ENCODE measurements at regions not wholly inside any gene's neighbourhood (a gene's known extent, or its start where the extent isn't known, plus 50 kb on each side); places are given as distances from the start of the nearest gene placed in this dataset.

DNA sequence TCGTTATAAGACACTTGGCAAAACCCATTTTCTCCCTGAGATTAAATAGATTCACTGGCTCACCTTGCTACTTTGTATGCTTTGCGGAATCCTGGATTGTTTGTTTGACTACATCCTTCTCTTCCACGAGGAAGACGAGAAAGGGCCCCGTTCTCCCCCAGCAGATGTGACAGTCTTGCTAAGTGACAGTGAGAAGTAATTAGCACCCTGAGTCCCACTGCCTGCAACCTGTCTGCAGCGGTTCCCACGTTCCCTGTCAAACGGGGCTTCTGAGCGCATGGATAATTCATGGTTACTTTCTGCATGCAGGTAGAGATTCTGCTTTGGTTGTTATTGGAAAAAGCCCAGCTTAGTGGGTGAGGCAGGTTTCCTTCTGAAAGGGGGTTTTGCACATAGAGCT is 163.7 kb downstream of the CDH26 start:
- TF ChIP-seq GLIS3 (CRISPR knock-in tag; IDR thresholded peaks at IDR 0.05) (no peak), ARNTL (CRISPR knock-in tag; IDR thresholded peaks at IDR 0.05; ENCODE audit: borderline replicate concordance, low read depth) (no peak), ESRRG (CRISPR knock-in tag; IDR thresholded peaks at IDR 0.05) (no peak), TOX (CRISPR knock-in tag; IDR thresholded peaks at IDR 0.05; ENCODE audit: borderline replicate concordance) (no peak), ZC3H10 (CRISPR knock-in tag; IDR thresholded peaks at IDR 0.05) (no peak)
- TF ChIP-seq, protein P1, sequence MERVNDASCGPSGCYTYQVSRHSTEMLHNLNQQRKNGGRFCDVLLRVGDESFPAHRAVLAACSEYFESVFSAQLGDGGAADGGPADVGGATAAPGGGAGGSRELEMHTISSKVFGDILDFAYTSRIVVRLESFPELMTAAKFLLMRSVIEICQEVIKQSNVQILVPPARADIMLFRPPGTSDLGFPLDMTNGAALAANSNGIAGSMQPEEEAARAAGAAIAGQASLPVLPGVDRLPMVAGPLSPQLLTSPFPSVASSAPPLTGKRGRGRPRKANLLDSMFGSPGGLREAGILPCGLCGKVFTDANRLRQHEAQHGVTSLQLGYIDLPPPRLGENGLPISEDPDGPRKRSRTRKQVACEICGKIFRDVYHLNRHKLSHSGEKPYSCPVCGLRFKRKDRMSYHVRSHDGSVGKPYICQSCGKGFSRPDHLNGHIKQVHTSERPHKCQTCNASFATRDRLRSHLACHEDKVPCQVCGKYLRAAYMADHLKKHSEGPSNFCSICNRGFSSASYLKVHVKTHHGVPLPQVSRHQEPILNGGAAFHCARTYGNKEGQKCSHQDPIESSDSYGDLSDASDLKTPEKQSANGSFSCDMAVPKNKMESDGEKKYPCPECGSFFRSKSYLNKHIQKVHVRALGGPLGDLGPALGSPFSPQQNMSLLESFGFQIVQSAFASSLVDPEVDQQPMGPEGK (CRISPR knock-in tag; IDR thresholded peaks at IDR 0.05; ENCODE audit: borderline replicate concordance), result no peak
